Limb (tissue), 2 donors: ENCODE measurements at regions not wholly inside any gene's neighbourhood (a gene's known extent, or its start where the extent isn't known, plus 50 kb on each side); places are given as distances from the start of the nearest gene placed in this dataset.
"Not testable (repeated sequence)": the region's sequence is repeated elsewhere in the genome, so short reads cannot be mapped to it uniquely, and the experiment has no call there.

Experiments
- DNase-seq, 2 donors: peaks; one replicate each; pipeline ENCODE4 v3.0.0-alpha.2; 2016; ENCODE audit errors: extremely low spot score in 2 of 2

GRCh38 chr4:116027311-116027710 lies 913.9 kb upstream of the NDST4 start:
- no peak for DNase-seq

- DNase-seq: no peak
These were observed 911.7 kb upstream of the NDST4 start for GRCh38 chr4:116024954-116025708.

- no peak for DNase-seq
These were observed 909.6 kb upstream of the NDST4 start for GRCh38 chr4:116023049-116023448.

GRCh38 chr4:116020141-116020722 lies 906.8 kb upstream of the NDST4 start:
- DNase-seq: no peak

- DNase-seq: no peak
These were observed 905.4 kb upstream of the NDST4 start for GRCh38 chr4:116018831-116019230.

- DNase-seq: no peak
These were observed 902.8 kb upstream of the NDST4 start for GRCh38 chr4:116016201-116016600.

GRCh38 chr4:116015549-116015948 lies 902.1 kb upstream of the NDST4 start:
- DNase-seq: no peak

- no peak for DNase-seq
These were observed 901.6 kb upstream of the NDST4 start for GRCh38 chr4:116015062-116015461.

GRCh38 chr4:116010923-116011322 lies 897.5 kb upstream of the NDST4 start:
- no peak for DNase-seq

GRCh38 chr4:116005806-116006088 lies 892.3 kb upstream of the NDST4 start:
- DNase-seq: no peak

- no peak for DNase-seq
These were observed 891.8 kb upstream of the NDST4 start for GRCh38 chr4:116005037-116005805.

GRCh38 chr4:116001291-116001690 lies 887.9 kb upstream of the NDST4 start:
- DNase-seq: no peak

- DNase-seq: no peak
These were observed 873.2 kb upstream of the NDST4 start for GRCh38 chr4:115986573-115986972.

- not testable (repeated sequence) for DNase-seq
These were observed 862.1 kb upstream of the NDST4 start for GRCh38 chr4:115975421-115976001.

GRCh38 chr4:115973768-115974167 lies 860.3 kb upstream of the NDST4 start:
- DNase-seq: no peak

GRCh38 chr4:115972967-115973366 lies 859.5 kb upstream of the NDST4 start:
- no peak for DNase-seq

- DNase-seq: no peak
These were observed 857.4 kb upstream of the NDST4 start for GRCh38 chr4:115970859-115971258.

- DNase-seq: no peak
These were observed 856.3 kb upstream of the NDST4 start for GRCh38 chr4:115969756-115970155.

GRCh38 chr4:115965588-115965987 lies 852.2 kb upstream of the NDST4 start:
- DNase-seq: no peak

GRCh38 chr4:115956054-115956796 lies 842.8 kb upstream of the NDST4 start:
- DNase-seq: not testable (repeated sequence)

GRCh38 chr4:115950806-115951205 lies 837.4 kb upstream of the NDST4 start:
- DNase-seq: no peak
